ENCODE measurements at regions not wholly inside any gene's neighbourhood (a gene's known extent, or its start where the extent isn't known, plus 50 kb on each side); places are given as distances from the start of the nearest gene placed in this dataset.

DNA sequence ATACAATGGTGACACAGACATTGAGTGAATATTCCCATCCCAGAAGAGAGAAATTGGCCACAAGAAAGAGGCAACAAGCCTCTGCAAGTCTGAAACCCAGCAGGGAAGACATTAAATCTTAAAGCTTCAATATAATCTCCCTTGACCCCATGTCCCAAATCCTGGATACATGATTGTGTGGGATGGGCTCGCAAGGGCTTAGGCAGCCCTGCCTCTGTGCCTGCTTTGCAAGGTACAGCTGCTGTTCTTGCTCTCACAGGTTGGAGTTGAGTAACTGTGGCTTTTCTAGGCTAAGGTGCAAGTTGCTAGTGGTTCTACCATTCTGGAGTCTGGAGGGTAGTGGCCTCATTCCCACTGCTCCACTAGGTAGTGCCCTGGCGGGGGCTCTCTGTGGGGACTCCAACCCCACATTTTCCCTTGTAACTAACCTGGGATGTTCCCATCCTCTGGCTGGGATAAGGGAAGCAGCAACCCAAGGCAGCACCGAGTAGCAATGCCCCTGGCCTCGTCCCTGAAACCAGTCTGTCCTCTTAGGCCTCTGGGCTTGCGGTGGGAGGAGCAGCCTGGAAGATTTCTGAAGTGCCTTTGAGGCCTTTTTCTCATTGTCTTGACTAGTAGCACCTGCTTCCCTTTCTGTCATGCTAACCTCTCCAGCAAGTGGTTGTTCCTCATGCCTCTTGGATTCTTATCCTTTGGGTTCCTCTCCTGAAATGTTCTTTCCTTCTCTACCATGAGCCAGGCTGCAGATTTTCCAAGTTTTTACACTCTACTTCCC, 90.0 kb downstream of the FAM174B start:
- DNase-seq (ENCODE audit: low read depth), result no peak
- TF ChIP-seq, protein P1, sequence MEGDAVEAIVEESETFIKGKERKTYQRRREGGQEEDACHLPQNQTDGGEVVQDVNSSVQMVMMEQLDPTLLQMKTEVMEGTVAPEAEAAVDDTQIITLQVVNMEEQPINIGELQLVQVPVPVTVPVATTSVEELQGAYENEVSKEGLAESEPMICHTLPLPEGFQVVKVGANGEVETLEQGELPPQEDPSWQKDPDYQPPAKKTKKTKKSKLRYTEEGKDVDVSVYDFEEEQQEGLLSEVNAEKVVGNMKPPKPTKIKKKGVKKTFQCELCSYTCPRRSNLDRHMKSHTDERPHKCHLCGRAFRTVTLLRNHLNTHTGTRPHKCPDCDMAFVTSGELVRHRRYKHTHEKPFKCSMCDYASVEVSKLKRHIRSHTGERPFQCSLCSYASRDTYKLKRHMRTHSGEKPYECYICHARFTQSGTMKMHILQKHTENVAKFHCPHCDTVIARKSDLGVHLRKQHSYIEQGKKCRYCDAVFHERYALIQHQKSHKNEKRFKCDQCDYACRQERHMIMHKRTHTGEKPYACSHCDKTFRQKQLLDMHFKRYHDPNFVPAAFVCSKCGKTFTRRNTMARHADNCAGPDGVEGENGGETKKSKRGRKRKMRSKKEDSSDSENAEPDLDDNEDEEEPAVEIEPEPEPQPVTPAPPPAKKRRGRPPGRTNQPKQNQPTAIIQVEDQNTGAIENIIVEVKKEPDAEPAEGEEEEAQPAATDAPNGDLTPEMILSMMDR (conservative IDR thresholded peaks at IDR 0.05; ENCODE audit: control insufficient read depth, insufficient read depth, low read depth, low read length), result no peak
- H3K4me3 ChIP-seq (ENCODE audit: control insufficient read depth, low read depth, low read length), result no peak overlapping the region

DNA sequence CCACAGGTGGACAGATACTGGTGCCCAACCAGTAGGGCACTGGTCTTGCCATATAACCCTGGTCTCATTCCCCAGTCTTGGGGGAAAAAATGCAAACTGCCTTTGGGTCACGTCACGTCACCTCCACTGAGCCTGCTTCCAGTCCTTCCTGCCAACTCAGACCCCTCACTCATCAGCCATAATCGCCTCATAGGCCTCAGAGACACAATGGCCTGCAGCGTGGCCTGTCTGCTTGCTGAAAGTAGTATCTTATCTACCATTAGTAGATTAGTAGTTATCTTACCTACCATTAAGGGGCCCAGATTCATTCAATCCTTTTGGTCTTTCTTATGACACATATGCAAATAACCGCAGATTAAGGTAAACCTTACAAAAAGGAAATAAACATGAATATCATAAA, 93.8 kb downstream of the FAM174B start:
- TF ChIP-seq, protein P1 (conservative IDR thresholded peaks at IDR 0.05; ENCODE audit: control insufficient read depth, insufficient read depth, low read depth, low read length), result no peak
- no peak for DNase-seq (ENCODE audit: low read depth)
- H3K4me3 ChIP-seq (ENCODE audit: control insufficient read depth, low read depth, low read length), result no peak overlapping the region

DNA sequence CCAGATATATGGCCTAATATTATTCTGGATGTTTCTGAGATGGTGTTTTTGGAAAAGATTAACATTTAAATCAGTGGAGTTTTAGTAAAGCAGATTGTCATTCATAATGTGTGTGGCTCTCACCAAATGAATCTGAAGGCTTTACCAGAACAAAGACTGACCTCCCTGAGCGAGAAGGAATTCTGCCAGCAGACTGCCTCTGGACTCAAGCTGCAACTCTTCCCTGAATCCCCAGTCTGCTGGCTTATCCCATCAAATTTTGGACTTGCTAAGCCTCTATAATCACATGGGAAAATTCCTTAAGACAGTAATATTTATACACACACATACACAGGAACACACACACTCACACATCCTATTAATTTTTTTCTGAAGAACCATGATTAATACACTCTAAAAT, 102.3 kb downstream of the FAM174B start:
- DNase-seq (ENCODE audit: low read depth), result no peak
- TF ChIP-seq, protein P1 (conservative IDR thresholded peaks at IDR 0.05; ENCODE audit: control insufficient read depth, insufficient read depth, low read depth, low read length), result no peak
- H3K4me3 ChIP-seq (ENCODE audit: control insufficient read depth, low read depth, low read length), result no peak overlapping the region

DNA sequence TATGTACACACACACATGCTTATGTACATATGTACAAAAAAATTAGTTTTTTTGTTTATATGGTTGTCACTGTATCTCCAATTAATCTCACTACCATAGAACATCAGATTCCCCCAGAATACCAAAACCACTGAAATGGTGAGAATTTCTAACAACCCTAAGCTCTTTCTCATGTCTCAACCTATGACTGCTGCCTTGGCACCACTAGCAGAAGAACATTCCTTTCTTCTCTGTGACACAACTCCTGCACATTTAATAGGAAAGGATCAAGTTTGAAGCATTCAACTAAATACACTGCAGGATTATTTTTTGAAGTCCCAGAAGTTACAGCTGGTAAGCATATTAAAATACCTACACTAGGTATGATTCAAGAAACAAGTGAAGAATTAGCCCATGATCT, 109.6 kb downstream of the FAM174B start:
- TF ChIP-seq, protein P1 (conservative IDR thresholded peaks at IDR 0.05; ENCODE audit: control insufficient read depth, insufficient read depth, low read depth, low read length), result no peak
- H3K4me3 ChIP-seq (ENCODE audit: control insufficient read depth, low read depth, low read length), result no peak overlapping the region
- DNase-seq (ENCODE audit: low read depth), result no peak

DNA sequence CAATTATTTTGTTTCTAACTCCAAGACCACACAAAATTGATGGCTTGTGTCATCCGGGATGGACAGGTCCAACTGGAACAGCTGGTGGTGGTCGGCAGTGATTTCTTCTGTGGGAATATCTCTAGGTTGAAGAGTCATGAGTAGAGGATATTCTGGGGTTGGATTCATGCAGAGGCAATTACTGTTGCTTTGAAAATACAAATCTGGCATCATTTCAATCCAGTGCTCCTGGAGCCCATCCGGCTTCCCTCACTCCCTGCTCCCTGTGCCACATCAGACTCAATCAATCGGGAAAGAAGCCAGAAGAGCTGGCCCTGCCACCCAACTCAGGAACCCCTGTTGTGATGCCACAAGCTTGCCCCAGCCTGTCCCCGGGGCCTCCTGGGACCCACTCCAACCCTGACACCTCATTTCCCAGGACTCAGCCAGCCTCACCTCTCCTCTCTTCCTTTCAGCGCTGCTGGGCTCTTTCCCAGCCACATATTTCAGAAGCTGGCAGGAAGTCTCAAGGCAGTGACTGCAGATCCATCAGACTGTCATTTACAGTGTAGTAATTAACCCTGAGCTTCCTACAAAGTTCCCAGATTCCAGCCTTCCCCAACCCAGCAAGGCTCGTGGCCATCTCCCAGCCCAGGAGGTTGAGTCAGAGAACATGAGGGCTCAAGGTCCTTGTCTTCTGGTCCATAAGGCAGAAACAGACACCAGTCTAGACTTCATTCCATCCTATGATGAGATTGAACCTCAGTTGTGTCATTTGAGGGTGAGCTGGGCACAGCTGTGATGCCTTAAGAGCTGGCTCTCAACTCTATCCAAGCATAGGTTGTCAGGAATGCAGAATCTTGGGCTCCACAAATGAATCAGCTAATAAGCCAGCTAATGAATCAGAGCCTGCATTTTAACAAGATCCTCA, 114.0 kb downstream of the FAM174B start:
- TF ChIP-seq, protein P1 (conservative IDR thresholded peaks at IDR 0.05; ENCODE audit: control insufficient read depth, insufficient read depth, low read depth, low read length), result no peak
- DNase-seq (ENCODE audit: low read depth), result peak; percentile 6
- no peak overlapping the region for H3K4me3 ChIP-seq (ENCODE audit: control insufficient read depth, low read depth, low read length)

DNA sequence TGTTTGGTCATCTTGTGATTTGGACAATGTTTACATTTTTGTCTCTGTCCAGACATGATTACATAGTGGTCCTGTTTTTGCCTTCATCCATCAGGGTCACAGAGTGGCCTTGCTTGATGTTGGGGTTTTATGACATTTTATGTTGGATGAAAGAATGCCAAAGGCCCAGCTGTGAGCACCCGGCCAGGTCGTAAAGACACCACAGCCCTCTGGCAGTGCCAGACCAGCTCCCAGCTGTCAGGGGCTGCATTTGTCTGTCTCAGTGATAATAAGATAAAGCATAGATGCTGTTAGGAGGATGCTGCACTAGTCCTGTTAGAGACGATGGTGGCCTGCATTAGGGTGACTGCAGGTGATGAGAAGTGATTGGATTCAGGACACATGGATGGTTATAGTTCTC, 117.5 kb downstream of the FAM174B start:
- TF ChIP-seq, protein P1 (conservative IDR thresholded peaks at IDR 0.05; ENCODE audit: control insufficient read depth, insufficient read depth, low read depth, low read length), result no peak
- H3K4me3 ChIP-seq (ENCODE audit: control insufficient read depth, low read depth, low read length), result no peak overlapping the region

More for the DNA sequence above, 117.5 kb downstream of the FAM174B start:
- no peak for DNase-seq (ENCODE audit: low read depth)

Data from fibroblast of mammary gland (primary cell).